Ascending aorta (tissue), 2 donors: ENCODE measurements at regions not wholly inside any gene's neighbourhood (a gene's known extent, or its start where the extent isn't known, plus 50 kb on each side); places are given as distances from the start of the nearest gene placed in this dataset.

Experiments used
- DNase-seq, 2 donors: peaks; one replicate each; pipeline ENCODE4 v3.0.0-alpha.2; 2019; ENCODE audit warnings: low spot score in 2 of 2
- H3K27ac ChIP-seq, 2 donors: fragments of 200-600 bp; sonication (generic); one replicate each; pipeline ENCODE4 v1.5.1; 2016 to 2017; ENCODE audit warnings: mild to moderate bottlenecking in 1 of 2
- H3K27me3 ChIP-seq: fragments of 200-600 bp; sonication (generic); one replicate; pipeline ENCODE4 v1.5.1; 2017
- H3K36me3 ChIP-seq, 2 donors: fragments of 200-600 bp; sonication (generic); one replicate each; pipeline ENCODE4 v1.5.1; 2016
- H3K4me1 ChIP-seq, 2 donors: fragments of 200-600 bp; sonication (generic); one replicate each; pipeline ENCODE4 v1.5.1; 2016 to 2017; ENCODE audit warnings: mild to moderate bottlenecking in 1 of 2
- H3K4me3 ChIP-seq, 2 donors: fragments of 200-600 bp; sonication (generic); one replicate each; pipeline ENCODE4 v1.5.1; 2016 to 2017; ENCODE audit warnings: mild to moderate bottlenecking in 1 of 2
- H3K9me3 ChIP-seq, 2 donors: fragments of 200-600 bp; sonication (generic); one replicate each; pipeline ENCODE4 v1.5.1; 2016
- CTCF ChIP-seq, 3 experiments: fragments of 200-600 bp in 2 of 3; fragments of 450-650 bp in 1 of 3; sonication (generic) in 2 of 3; IDR thresholded peaks; one replicate each; pipeline ENCODE4 v1.5.1; 2016 to 2019; ENCODE audit warnings: antibody characterized with exemption in 3 of 3, mild to moderate bottlenecking in 1 of 3, moderate library complexity in 1 of 3
- intact Hi-C: fragments of 100-400 bp; cut with DNase I; formaldehyde crosslinking; loops from one replicate; pipeline ENCODE4 v1.15.1; 2023

GRCh38 chr7:12741951-12742575 is 54.6 kb downstream of the ARL4A start:
- Histone ChIP-seq H3K36me3 (no peaks in the 10 kb centered on the region), H3K27ac (no peak overlapping the region), H3K9me3 (no peaks in the 10 kb centered on the region), H3K4me1 (no peaks in the 10 kb centered on the region), H3K4me3 (no peak overlapping the region), H3K27me3 (no peaks in the 10 kb centered on the region)
- DNase-seq: no peak
- intact Hi-C loops: no loop called here
- TF ChIP-seq CTCF (IDR thresholded peaks at IDR 0.05): no peak

- TF ChIP-seq CTCF (IDR thresholded peaks at IDR 0.05): no peak
- Histone ChIP-seq H3K9me3 (no peaks in the 10 kb centered on the region), H3K27ac (no peak overlapping the region), H3K4me3 (no peak overlapping the region), H3K36me3 (no peaks in the 10 kb centered on the region), H3K27me3 (no peaks in the 10 kb centered on the region), H3K4me1 (no peaks in the 10 kb centered on the region)
- no peak for DNase-seq
- intact Hi-C loops: no loop called here
Observed at GRCh38 chr7:12746211-12746610, 58.8 kb downstream of the ARL4A start.

- intact Hi-C loops: no loop called here
- TF ChIP-seq CTCF (IDR thresholded peaks at IDR 0.05): no peak
- DNase-seq: no peak
- no peak overlapping the region for H3K27ac ChIP-seq
- H3K27me3 ChIP-seq: no peaks in the 10 kb centered on the region
- H3K4me3 ChIP-seq: no peak overlapping the region
- H3K9me3 ChIP-seq: no peaks in the 10 kb centered on the region
- no peaks in the 10 kb centered on the region for H3K36me3 ChIP-seq
- no peaks in the 10 kb centered on the region for H3K4me1 ChIP-seq
Observed at GRCh38 chr7:12747687-12748306, 60.4 kb downstream of the ARL4A start.

GRCh38 chr7:12749069-12749468 is 61.6 kb downstream of the ARL4A start:
- Histone ChIP-seq H3K36me3 (no peaks in the 10 kb centered on the region), H3K4me3 (no peak overlapping the region), H3K27ac (no peak overlapping the region), H3K9me3 (no peaks in the 10 kb centered on the region), H3K27me3 (no peaks in the 10 kb centered on the region), H3K4me1 (no peaks in the 10 kb centered on the region)
- TF ChIP-seq CTCF (IDR thresholded peaks at IDR 0.05): no peak
- intact Hi-C loops: no loop called here
- DNase-seq: no peak

GRCh38 chr7:12749746-12750145 is 62.3 kb downstream of the ARL4A start:
- Histone ChIP-seq H3K4me1 (no peaks in the 10 kb centered on the region), H3K4me3 (no peak overlapping the region), H3K36me3 (no peaks in the 10 kb centered on the region), H3K27ac (no peak overlapping the region), H3K27me3 (no peaks in the 10 kb centered on the region), H3K9me3 (no peaks in the 10 kb centered on the region)
- intact Hi-C loops: no loop called here
- no peak for DNase-seq
- TF ChIP-seq CTCF (IDR thresholded peaks at IDR 0.05): no peak
